T-helper 1 cell treated with Interleukin-12 subunit alpha and Interleukin-12 subunit beta and Interleukin-4 antibody, amounts not matched to agents 30 ng/mL and 1 ng/mL, for 36 hours (primary cell): ENCODE measurements at regions not wholly inside any gene's neighbourhood (a gene's known extent, or its start where the extent isn't known, plus 50 kb on each side); places are given as distances from the start of the nearest gene placed in this dataset.
"Not testable (repeated sequence)": the region's sequence is repeated elsewhere in the genome, so short reads cannot be mapped to it uniquely, and the experiment has no call there.

Experiments used
- intact Hi-C: fragments of 100-400 bp; cut with micrococcal nuclease; formaldehyde crosslinking; loops from one replicate; pipeline ENCODE4 v1.15.1; 2024

DNA sequence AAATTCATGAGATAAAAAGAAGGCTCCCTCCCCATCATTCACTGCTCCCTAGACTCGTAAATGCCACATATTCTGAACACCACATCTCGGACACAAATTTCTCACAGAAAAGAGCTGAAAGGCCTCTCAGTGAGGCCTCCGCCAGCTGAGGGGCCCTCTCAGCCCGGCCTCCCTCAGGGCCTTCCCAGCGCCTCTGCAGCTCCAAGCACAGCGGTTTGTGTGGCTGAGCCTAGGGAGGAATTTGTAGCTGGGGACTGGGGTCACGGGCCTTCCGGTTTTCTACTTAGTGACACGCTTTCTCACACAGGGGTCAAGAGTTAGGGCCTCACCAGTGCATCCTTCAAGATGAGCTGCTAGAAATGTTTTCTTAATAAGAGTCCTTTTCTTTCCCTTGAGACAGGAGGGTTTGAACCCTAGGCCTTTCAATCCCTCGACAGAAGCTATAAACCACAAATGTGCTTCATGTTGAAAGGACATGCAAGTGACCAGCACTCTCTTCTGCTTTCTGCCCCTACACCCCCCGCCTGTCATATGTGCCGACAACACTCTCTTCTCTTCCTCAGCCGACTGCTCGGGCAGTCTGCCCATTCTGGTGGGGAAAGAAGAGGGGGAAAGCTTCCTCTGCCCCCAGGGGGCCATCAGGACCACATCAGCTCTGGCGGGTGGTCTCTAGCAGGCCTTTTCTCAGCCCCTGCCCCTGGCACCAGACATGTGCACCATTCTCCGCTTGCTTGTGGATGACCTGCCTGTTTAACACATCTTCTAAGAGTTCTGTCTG lies 104.9 kb downstream of the CHIC2 start:
- intact Hi-C loops, result no loop called here

DNA sequence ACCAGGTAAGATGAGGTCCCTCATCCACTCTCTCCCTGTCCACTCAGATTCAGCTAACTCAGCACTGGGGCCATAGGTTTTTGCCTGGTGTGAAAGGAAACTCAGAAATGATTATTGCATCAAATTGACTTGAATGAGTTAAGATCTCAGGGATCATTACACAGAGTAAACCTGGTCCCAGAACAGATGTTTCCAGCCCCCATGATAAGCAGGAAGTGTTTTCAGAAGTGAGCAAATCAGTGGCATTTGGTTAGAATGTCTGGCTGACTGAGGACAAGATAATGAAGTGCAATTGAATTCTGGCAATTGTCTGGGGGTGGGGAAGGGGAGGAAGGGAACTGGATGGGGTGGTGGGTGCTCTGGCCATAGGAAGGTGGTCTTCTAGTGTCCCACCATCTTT lies 108.0 kb downstream of the CHIC2 start:
- intact Hi-C loops, result no loop called here

DNA sequence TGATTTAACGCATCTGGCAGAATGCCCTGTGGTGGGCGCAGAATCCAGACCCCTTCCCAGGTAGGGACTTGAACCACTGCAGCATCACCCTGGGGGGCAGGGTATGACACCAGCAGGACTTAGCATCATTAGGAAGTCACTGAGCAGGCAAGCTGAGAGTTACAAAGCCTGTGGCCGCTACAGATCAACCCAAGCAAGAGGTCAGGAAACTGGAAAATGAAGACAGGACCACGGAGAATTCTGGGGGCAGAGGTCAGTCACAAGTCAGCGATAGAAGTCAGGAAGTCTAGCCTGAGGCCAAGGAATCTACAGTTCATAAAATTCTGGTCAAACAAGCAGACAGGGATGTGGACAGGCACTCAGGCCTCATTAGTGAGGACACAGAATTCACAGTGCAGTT lies 108.4 kb downstream of the CHIC2 start:
- intact Hi-C loops, result no loop called here

DNA sequence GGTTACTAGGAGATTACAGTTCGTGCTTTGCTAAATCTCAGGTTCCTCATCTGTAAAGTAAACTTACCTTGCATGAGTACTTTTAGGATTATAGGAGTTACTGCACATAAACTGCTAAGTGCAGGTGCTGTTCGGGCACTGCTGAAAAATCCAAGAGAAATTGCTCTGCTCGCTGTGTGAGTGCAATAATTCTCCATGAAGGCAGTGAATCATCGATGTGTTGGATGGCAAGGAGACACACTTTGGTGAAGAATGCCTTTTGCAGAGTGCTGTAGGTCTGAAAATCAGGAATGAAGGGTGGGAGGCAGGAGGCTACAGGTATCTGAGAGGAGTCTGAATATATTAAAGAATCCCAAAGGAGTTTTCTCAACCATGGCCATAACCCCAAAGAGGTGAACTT lies 113.0 kb downstream of the CHIC2 start:
- intact Hi-C loops, result no loop called here

DNA sequence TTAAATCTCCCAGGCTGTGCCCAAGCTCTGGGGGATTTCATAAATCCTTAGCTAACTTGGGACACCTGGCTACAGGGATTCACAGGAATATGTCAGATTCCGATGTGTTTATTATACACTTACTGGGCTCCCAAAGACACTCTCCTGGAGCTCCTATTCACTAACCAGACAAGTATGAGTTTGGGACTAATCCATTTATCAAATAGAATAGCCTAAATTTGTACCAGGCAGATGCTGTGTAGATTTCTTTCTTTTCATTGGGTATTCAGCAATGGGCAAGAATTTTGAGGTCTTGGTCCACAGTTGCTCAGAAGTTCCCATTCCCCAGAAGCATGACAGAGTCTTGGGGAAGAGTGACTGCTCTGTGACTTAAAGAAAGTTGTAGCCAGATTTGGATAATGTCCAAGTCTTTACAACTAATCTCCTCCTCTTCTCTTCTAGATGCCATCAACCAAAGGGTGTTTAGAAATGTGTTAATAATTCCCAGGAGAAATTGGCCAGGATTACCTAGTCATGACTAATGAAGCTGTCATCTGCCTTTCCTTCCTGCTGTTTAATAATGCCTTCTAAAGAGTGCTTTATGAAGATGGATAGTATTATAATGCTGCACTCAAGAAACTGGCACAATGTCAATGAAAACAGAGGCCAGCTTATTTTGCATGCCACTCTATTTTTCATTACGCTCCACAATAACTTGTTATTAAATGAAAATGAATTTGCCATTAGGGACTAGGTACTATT lies 120.9 kb downstream of the CHIC2 start:
- intact Hi-C loops, result no loop called here

DNA sequence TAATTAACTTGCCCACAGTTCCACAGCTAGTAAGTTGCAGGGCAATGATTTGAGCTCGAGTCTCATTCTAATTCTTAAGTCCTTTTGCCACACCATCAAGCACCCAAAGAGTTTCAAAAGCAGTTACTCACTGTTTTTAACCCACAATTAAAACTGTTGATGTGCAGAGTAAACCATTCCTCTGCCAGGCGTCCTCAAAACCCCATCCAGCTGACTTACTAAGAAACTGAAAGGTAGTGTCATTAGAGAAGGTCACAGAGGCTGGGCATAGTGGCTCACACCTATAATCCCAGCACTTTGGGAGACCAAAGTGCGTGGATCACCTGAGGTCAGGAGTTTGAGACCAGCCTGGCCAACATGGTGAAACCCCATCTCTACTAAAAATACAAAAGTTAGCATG lies 121.7 kb downstream of the CHIC2 start:
- intact Hi-C loops, result no loop called here

DNA sequence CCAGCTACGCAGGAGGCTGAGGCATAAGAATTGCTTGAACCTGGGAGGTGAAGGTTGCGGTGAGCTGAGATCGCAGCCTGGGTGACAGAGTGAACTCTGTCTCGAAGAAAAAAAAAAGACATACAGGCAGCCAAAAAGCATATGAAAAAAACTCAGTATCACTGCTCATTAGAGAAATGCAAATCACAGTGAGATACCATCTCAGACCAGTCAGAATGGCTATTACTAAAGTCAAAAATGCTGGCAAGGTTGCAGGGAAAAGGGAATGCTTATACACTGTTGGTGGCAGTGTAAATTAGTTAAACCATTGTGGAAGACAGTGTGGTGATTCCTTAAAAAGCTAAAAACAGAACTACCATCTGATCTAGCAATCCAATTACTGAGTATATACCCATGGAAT lies 123.1 kb downstream of the CHIC2 start:
- intact Hi-C loops, result no loop called here

DNA sequence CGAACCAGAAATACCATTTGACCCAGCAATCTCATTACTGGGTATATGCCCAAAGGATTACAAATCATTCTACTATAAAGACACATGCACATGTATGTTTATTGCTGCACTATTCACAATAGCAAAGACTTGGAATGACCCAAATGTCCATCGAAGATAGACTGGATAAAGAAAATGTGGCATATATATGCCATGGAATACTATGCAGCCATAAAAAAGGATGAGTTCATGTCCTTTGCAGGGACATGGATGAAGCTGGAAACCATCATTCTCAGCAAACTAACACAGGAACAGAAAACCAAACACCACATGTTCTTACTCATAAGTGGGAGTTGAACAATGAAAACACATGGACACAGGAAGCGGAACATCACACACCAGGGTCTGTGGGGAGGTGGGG lies 124.5 kb downstream of the CHIC2 start:
- intact Hi-C loops, result not testable (repeated sequence)

DNA sequence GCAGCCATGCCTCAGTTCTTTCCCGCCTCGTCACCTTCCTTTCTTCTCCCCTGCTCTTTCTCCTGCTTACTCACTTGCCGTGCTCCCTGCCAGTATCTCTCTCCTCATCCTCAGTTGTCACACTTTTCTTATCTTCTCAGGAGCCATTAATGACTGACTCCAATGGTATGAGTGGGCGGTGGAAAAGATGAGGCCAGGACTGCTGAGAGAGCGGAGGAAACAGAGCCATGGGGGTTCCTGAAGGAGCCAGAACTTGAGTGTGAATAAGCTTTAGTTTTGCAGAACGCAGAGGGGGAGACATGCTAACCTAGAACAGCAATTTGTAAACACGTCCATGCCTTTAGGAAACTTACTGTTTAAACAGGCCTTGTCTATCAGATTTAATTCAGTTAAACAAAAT lies 126.5 kb downstream of the CHIC2 start:
- intact Hi-C loops, result no loop called here

DNA sequence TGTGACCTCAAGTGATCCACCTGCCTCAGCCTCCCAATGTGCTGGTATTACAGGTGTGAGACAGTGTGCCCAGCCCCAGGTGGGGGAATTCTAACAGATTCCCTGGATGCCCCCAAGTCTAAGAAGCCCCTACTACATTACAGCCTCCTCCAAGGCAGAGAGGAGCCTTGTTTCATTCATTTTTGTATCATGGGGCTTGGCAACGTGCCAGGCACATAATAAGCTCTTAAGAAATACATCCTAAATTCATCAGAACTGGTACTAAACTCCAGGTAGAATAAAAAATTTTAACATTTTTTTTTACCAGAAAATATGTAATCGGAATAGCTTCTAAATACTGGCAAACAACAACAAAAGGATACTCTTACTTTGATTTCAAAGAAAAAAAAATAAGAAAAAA lies 127.1 kb downstream of the CHIC2 start:
- intact Hi-C loops, result no loop called here

DNA sequence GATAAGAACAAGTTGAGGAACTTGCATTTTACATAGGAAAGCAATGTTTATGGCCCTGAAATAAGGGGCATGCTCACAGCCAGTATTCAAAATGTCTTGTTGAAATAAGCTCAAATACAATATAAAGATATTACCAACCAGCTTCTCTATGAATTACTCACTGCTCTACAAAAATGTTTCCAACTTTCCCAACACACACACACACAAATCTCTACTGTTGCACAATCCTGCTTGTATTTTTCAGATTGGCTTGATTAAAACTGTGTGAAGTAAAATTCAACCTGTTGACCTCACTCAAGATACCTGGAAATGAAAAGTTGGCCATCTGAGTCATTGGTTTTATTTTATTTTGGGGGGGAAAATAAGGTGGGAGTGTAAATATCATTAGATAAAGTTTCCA lies 128.6 kb downstream of the CHIC2 start:
- intact Hi-C loops, result no loop called here

DNA sequence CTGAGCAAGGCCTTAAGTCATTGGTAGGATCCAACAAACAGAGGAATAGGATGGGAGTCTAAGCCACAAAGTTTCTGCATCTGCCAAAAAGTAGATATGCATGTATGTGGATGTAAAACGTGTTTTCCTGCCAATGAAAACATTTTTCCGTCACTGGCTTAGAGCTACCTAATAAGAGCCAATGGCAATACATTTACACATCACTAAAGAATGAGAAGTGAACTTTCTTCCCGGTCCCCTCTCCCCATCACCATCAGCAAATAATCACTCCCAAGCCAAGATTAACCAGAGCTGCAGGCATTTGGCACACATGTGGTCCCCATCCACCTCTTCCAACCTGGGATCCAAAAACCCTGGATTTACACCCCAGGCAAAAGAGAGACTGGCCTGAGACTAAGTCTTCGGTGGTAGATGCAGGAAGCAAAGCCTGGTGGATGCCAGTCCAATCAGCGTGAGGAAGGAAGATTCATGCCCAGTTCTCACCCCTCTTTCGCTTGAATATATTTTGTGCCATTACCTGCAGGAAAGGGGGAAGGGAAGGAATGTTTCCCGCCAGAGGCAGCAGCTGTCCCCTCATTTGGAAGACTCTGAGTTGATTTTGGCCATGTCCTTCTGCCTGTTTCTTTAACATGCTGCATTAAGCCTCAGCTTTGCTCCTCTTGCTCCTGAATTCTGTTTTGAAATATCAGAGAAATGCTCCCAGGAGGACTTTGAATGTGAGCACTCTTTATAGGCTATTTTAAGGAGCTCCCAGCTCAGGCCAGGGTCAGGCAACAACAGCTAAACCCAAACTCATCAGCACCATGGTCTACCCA lies 131.4 kb downstream of the CHIC2 start:
- intact Hi-C loops, result loop anchor here (5.0 kb wide), 1 partner anchor 159 kb away; no protein-coding TSS in a partner anchor

DNA sequence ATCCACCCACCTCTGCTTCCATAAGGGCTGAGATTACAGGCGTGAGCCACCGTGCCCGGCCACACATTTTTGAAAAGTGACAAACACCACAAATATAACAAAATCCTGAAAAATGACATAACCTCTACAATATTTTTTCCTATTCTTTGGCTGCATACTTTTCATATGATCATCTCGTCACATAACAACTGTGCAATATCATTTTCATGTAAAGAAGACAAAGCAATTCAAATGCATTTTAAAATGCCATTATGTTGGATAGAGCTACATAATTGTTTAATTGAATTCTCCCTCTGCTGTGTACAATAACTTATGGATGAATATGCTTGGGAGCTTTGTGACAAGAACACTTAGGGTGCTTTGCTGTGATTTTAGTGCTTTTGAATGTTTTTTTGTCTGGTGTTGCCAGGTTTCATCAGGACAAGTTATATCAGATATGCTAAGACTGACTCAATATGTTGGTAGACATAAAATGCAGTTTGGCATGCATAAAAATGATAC lies 132.9 kb downstream of the CHIC2 start:
- intact Hi-C loops, result loop anchor here (5.0 kb wide), 1 partner anchor 161 kb away; no protein-coding TSS in a partner anchor

DNA sequence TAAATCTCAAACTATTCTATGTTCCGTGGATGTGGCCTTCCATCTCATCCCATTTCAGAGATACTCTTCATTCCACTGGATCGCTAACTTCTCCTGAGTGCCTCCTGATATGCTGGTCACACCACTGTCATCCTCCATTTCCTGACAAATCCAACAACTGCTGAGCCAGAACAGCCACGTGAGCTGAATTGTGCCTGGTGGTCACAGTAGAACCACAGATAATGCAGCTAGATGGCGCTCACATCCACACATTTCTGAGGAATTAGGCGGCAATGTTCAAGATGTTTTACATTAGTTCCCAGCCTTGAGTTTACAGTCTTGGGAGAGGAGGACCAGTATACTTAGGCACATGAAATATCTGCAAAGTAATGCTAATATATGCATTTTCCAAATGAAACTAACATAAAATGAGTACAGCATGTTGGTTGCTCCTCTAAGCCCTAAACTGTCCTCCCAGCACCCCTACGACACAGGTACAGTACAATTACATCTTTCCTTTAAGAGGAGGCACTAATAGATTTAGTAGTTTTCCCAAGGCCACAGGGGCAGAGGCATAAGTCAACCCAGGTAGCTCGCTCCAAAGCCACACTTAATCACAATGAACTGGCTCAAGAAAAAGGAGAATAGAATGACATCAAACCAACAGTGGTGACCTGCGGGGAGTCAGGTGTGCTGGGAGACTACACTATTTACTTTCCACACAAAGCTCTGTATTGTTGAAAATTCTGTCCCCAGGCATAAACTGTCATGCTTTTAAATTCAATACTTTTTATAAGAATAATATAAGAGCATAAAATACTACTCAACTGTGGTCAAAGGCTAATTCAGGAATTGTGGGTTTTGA lies 134.2 kb downstream of the CHIC2 start:
- intact Hi-C loops, result loop anchor here (1.0 to 5.0 kb wide), 4 partner anchors 162 to 733 kb away; no protein-coding TSS in a partner anchor

DNA sequence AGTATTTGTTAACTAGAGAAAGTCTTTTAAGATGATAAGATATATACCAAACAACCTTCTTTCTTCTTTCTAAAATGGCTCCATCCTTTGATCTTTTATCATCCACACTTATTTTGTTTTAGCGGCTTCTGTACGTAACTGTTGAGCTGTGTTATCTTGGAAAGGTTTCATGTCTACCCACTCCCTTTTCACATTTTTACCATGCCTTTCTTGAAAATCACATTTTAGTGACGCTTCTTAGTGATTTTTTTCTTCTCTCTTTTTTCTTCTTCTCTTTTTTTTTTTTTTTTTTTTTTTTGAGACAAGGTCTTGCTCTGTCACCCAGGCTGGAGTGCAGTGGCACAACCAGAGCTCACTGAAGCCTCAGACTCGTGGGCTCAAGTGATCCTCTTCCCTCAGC lies 135.1 kb downstream of the CHIC2 start:
- intact Hi-C loops, result no loop called here

DNA sequence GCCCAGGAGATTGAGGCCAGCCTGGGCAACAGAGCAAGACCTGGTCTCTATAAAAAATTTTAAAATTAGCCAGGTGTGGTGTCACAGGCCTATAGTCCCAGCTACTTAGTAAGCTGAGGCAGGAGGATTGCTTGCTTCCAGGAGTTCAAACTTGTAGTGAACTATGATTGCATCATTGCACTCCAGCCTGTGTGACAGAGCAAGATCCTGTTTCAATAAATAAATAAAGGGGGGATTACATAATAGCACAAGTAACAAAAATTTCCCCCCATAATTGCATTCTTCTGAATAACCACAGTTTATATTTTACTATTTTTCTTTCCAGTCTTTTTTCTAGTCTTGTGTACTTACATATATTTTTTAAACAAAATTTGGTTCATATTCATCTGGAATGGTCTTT lies 135.6 kb downstream of the CHIC2 start:
- intact Hi-C loops, result no loop called here

DNA sequence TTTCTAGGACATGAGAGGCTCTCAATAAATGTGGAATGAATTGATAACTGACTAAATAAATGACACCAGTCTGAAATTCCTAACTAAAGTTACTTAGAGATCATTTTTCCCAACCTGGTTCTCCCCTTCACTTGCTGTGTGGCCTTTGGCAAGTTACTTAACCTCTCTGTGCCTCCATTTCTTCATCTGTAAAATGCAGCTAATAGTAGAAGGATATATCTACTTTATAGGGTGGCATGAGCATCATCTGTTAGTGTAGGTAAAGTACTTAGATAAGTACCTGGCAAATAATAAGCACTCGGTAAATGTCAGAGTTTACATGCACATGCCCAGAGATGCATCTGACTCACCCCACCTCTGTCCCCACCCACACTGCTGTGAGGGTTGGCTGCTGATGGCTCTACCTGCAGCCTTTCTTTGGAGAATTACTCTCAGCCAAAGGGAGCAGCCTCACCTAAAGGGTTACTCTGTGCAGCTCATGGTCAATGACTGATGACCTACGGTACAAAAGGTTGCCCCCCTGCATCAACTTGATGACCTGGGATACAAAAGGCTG lies 139.3 kb downstream of the CHIC2 start:
- intact Hi-C loops, result no loop called here

DNA sequence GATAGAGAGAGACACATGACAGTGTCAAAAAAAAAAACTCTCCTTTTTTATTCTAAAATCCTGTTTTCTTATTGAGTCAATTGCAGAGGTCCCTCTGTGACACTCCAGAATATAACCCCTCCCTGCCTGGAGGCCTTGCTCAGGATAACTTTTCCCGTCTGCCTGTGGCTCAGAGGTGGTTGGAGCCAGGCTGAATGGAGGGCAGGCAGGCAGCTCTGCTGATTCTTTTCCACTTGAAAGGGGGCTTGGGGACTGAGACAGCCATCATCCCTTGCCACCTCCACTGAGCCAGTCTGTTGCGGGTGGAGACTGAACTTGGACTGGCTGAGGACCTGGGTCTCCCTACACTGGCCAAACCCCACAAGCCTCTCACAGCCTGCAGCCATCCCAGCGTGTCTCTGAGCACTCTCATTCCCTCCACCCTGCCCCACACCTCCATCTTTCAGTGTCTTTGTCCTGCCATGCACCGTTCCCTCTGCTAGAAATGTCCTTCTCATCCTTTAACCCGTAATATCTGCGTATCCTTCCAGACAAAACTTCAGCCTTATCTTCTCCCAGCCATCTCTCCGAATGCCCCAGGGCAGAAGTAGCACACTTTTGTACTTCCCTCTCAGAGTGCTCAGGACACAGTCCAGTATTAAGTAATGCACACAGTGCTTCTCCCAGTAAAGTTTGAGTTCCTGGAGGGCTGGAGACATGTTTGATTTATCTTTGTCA lies 139.9 kb downstream of the CHIC2 start:
- intact Hi-C loops, result no loop called here

DNA sequence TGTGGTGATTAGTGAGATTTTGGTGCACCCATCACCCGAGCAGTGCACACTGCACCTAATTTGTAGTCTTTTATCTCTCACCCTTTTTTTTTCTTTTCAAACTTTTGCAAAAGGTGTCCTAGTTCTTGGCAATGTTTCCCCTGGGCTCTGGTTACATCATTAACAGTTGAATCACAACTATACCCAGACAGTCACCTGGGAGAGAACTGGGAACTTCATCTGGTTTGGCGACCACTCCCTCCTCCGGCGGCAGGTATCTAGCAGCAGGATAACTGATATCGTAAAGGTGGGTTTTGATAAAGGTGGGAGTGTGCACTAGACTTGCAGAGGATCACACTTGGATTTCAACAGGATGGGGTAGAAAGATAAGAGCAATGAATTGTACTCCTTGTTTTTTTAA lies 140.5 kb downstream of the CHIC2 start:
- intact Hi-C loops, result no loop called here

DNA sequence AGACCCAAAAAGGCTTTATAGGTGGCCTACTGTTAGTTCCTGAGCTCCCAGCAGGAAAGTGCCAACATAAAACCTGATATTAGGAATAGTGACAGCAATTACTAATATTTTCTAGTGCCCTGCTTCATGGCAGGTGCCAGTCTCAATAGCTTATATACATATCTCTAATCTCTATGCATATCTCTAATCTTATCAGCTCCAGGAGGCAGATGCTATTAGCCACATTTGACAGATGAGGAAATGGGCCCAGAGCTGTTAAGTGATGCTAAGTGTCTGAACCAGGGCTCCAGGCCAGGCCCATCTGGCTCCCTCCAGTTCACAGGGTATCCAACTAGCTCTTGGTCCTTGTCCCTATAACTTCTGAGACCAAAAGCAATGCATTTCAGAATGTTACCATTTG lies 142.5 kb downstream of the CHIC2 start:
- intact Hi-C loops, result no loop called here
